Liver (tissue), 3 donors: ENCODE measurements at regions not wholly inside any gene's neighbourhood (a gene's known extent, or its start where the extent isn't known, plus 50 kb on each side); places are given as distances from the start of the nearest gene placed in this dataset.

Experiments
- CTCF ChIP-seq: fragments of 150-350 bp; IDR thresholded peaks from 2 replicates; pipeline ENCODE4 v1.5.1; 2017; ENCODE audit warnings: improper control_type of control experiment, low read depth, low read length; ENCODE audit not compliant: missing input control
- EGR1 ChIP-seq, 2 donors: IDR thresholded peaks; 2 replicates each; pipeline ENCODE4 v1.6.1; 2016 to 2018; ENCODE audit warnings: antibody characterized with exemption in 2 of 2, low read depth in 2 of 2
- FOXA1 ChIP-seq: IDR thresholded peaks from 2 replicates; pipeline ENCODE4 v1.6.1; 2016; ENCODE audit warnings: antibody characterized with exemption
- GABPA ChIP-seq, 2 donors: IDR thresholded peaks in 1 of 2; conservative IDR thresholded peaks in 1 of 2; 2 replicates each; pipeline ENCODE4 v1.6.1; 2016; ENCODE audit warnings: antibody characterized with exemption in 2 of 2, mild to moderate bottlenecking in 1 of 2, moderate library complexity in 1 of 2
- HNF4A ChIP-seq, 2 donors: conservative IDR thresholded peaks; 2 replicates each; pipeline ENCODE4 v1.6.1; 2016; ENCODE audit warnings: antibody characterized with exemption in 2 of 2, mild to moderate bottlenecking in 2 of 2
- MAX ChIP-seq: IDR thresholded peaks from 2 replicates; pipeline ENCODE4 v1.6.1; 2016; ENCODE audit warnings: antibody characterized with exemption
- RAD21 ChIP-seq, 2 donors: IDR thresholded peaks; 2 replicates each; pipeline ENCODE4 v1.6.1; 2016; ENCODE audit warnings: antibody characterized with exemption in 2 of 2, mild to moderate bottlenecking in 2 of 2
- RXRA ChIP-seq, 2 donors: IDR thresholded peaks; 2 replicates each; pipeline ENCODE4 v1.6.1; 2017 to 2018; ENCODE audit warnings: antibody characterized with exemption in 2 of 2, mild to moderate bottlenecking in 1 of 2
- TAF1 ChIP-seq: conservative IDR thresholded peaks from 2 replicates; pipeline ENCODE4 v1.6.1; 2016; ENCODE audit warnings: antibody characterized with exemption, mild to moderate bottlenecking
- YY1 ChIP-seq: IDR thresholded peaks from 2 replicates; pipeline ENCODE4 v1.6.1; 2016; ENCODE audit warnings: antibody characterized with exemption, mild to moderate bottlenecking
- TF ChIP-seq, protein P1 (sequence below): IDR thresholded peaks from 2 replicates; pipeline ENCODE4 v1.6.1; 2016; ENCODE audit warnings: antibody characterized with exemption
- TF ChIP-seq, protein P2 (sequence below): IDR thresholded peaks from 2 replicates; pipeline ENCODE4 v1.6.1; 2016; ENCODE audit warnings: antibody characterized with exemption
- donor health status: healthy.
- donor health status: healthy.

GRCh38 chr7:27374958-27375841, 132.6 kb downstream of the EVX1 start:
- TF ChIP-seq MAX (no peak), CTCF (no peak), RXRA (IDR thresholded peaks at IDR 0.05) (peak in 1 of 2 donors; percentile 12), HNF4A (conservative IDR thresholded peaks at IDR 0.05) (no peak), TAF1 (no peak), YY1 (no peak), GABPA (IDR thresholded peaks at IDR 0.05 in 1 of 2, conservative IDR thresholded peaks at IDR 0.05 in 1 of 2) (no peak), FOXA1 (no peak), EGR1 (IDR thresholded peaks at IDR 0.05; ENCODE audit: low read depth in 2 of 2) (no peak), RAD21 (IDR thresholded peaks at IDR 0.05) (no peak)
- TF ChIP-seq, protein P1, sequence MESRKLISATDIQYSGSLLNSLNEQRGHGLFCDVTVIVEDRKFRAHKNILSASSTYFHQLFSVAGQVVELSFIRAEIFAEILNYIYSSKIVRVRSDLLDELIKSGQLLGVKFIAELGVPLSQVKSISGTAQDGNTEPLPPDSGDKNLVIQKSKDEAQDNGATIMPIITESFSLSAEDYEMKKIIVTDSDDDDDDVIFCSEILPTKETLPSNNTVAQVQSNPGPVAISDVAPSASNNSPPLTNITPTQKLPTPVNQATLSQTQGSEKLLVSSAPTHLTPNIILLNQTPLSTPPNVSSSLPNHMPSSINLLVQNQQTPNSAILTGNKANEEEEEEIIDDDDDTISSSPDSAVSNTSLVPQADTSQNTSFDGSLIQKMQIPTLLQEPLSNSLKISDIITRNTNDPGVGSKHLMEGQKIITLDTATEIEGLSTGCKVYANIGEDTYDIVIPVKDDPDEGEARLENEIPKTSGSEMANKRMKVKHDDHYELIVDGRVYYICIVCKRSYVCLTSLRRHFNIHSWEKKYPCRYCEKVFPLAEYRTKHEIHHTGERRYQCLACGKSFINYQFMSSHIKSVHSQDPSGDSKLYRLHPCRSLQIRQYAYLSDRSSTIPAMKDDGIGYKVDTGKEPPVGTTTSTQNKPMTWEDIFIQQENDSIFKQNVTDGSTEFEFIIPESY = no peak
- TF ChIP-seq, protein P2, sequence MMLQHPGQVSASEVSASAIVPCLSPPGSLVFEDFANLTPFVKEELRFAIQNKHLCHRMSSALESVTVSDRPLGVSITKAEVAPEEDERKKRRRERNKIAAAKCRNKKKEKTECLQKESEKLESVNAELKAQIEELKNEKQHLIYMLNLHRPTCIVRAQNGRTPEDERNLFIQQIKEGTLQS = no peak
